ENCODE measurements at regions not wholly inside any gene's neighbourhood (a gene's known extent, or its start where the extent isn't known, plus 50 kb on each side); places are given as distances from the start of the nearest gene placed in this dataset.
"Not testable (repeated sequence)": the region's sequence is repeated elsewhere in the genome, so short reads cannot be mapped to it uniquely, and the experiment has no call there.

DNA sequence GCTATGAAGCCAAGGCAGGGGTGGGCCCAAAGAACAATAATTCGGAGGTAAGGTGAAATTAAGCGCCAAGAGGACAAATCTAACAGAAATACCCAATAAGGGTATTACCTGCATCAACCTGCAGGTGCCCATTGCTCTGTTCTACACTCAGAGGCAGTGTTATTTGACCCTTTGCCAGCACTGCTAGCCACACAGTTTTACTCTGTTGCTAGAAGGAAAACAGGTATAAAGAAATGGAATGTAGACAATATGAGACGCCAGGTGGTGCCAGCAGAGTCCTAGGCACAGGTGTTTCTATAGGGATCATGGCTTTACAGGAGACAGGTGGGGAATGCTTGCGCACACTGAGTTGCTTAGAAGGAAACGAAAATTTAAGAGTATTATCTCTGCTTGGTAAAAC, 201.3 kb downstream of the HTR1A start:
- DNase-seq (ENCODE audit: low spot score) = no peak
- ChIA-PET POLR2A (ENCODE audit: low non-redundant PET) (no interaction called here), CTCF (no interaction called here)
- TF ChIP-seq, protein P1, sequence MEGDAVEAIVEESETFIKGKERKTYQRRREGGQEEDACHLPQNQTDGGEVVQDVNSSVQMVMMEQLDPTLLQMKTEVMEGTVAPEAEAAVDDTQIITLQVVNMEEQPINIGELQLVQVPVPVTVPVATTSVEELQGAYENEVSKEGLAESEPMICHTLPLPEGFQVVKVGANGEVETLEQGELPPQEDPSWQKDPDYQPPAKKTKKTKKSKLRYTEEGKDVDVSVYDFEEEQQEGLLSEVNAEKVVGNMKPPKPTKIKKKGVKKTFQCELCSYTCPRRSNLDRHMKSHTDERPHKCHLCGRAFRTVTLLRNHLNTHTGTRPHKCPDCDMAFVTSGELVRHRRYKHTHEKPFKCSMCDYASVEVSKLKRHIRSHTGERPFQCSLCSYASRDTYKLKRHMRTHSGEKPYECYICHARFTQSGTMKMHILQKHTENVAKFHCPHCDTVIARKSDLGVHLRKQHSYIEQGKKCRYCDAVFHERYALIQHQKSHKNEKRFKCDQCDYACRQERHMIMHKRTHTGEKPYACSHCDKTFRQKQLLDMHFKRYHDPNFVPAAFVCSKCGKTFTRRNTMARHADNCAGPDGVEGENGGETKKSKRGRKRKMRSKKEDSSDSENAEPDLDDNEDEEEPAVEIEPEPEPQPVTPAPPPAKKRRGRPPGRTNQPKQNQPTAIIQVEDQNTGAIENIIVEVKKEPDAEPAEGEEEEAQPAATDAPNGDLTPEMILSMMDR (conservative IDR thresholded peaks at IDR 0.05; ENCODE audit: low read depth) = no peak
- H3K27ac ChIP-seq = no peak overlapping the region

DNA sequence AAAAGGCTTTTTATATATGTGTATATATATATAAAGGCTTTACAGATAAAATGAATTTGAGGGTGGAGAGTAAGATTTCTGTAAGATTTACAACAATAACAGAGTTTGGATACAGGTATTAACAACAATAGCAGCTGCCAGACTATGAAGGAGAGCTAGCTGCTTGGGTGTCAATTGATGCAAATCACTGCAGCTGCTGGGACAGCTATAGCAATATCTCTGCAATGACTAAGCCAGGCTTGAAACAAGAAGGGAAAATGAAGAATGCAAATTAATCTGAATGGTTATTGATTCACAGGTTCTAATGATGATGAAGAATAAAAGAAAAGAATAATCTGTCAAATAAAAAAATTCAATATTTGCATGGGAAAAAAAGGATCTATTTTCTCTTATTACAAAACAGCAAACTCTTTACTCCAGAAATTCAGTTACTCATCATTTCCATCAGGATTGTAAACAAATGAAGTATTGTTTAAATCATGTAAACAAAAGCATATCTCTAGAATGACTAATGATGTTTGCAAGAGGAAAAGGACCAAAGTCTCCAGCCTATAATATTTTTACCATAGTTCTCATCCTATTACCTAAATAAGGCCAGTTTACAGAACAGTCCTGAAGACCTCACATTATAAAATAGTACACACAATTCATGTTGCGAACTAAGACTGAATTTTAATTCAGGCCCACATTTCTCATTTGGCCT, 219.0 kb downstream of the HTR1A start:
- CTCF ChIA-PET = interaction anchor here (0.5 kb wide), 1 partner anchor 202 kb away, joined by 4 read pairs; no protein-coding TSS in a partner anchor
- DNase-seq (ENCODE audit: low spot score) = no peak
- H3K27ac ChIP-seq = no peak overlapping the region
- TF ChIP-seq, protein P1 (conservative IDR thresholded peaks at IDR 0.05; ENCODE audit: low read depth) = no peak
- POLR2A ChIA-PET (ENCODE audit: low non-redundant PET) = no interaction called here

DNA sequence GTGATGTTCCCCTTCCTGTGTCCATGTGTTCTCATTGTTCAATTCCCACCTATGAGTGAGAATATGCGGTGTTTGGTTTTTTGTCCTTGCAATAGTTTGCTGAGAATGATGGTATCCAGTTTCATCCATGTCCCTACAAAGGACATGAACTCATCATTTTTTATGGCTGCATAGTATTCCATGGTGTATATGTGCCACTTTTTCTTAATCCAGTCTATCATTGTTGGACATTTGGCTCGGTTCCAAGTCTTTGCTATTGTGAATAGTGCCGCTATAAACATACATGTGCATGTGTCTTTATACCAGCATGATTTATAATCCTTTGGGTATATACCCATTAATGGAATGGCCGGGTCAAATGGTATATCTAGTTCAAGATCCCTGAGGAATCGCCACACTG, 229.4 kb downstream of the HTR1A start:
- H3K27ac ChIP-seq; CTCF ChIA-PET; POLR2A ChIA-PET (ENCODE audit: low non-redundant PET); DNase-seq (ENCODE audit: low spot score): not testable (repeated sequence)

DNA sequence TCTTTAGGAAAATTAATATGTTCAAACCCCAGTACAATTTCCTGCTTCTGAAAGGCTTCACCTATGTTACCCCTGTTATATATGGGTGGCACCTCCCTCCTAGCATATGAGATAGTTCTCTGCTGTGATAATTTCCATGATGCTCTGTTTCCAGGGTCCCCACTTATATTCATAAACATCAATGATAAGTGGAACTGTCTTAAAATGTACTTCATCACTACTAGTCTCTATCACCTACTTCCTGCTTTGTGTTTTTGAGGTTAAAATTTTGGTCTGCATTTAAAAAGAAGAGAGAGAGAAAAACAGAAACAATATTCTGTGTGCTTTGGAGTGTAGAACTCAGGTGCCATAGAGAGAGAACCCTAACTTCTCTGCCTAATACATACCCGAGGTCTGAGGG, 234.7 kb downstream of the HTR1A start:
- no peak for DNase-seq (ENCODE audit: low spot score)
- no peak overlapping the region for H3K27ac ChIP-seq
- TF ChIP-seq, protein P1 (conservative IDR thresholded peaks at IDR 0.05; ENCODE audit: low read depth) = no peak
- CTCF ChIA-PET = no interaction called here
- POLR2A ChIA-PET (ENCODE audit: low non-redundant PET) = no interaction called here

DNA sequence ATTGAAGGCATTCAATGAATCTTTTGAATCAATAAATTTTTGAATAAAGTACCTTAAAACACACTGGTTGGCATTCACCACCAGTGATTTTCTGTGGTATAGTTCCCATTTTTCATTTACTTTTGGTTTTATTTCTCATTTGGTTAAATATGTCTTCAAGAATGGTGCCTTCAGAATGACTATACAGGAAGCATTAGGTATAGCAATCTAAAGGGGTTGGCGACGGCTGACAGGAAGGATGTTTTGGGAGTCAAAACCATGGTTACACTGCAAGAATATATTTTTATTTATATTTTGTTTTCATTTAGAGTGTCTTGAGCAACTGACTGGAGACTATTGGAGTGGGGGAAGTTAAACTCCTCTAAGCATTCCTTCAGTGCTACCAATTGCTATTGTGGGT, 235.7 kb downstream of the HTR1A start:
- CTCF ChIA-PET = no interaction called here
- no peak for DNase-seq (ENCODE audit: low spot score)
- H3K27ac ChIP-seq = no peak overlapping the region
- POLR2A ChIA-PET (ENCODE audit: low non-redundant PET) = no interaction called here
- TF ChIP-seq, protein P1 (conservative IDR thresholded peaks at IDR 0.05; ENCODE audit: low read depth) = no peak

DNA sequence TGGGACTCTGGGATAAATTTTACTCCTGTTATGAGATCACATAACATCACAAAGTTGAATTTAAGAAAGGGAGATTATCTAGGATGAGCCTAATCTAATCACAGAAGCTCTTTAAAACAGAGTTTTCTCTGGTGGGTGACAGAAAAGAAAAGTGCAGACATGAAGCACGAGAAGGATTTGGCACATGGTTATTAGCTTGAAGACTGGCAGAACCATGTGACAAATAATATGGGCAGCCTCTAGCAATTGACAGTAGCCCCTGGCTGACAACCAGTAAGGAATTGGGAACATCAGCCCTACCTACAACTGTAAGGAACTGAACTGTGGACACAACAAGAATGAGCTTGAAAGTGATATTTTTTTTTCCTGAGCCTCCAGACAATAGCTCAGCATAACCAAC, 243.1 kb downstream of the HTR1A start:
- TF ChIP-seq, protein P1 (conservative IDR thresholded peaks at IDR 0.05; ENCODE audit: low read depth) = no peak
- ChIA-PET POLR2A (ENCODE audit: low non-redundant PET) (no interaction called here), CTCF (interaction anchor here (0.7 to 1.4 kb wide), 2 partner anchors 13 to 98 kb away, joined by 3 read pairs; no protein-coding TSS in a partner anchor)
- DNase-seq (ENCODE audit: low spot score) = no peak
- no peak overlapping the region for H3K27ac ChIP-seq

DNA sequence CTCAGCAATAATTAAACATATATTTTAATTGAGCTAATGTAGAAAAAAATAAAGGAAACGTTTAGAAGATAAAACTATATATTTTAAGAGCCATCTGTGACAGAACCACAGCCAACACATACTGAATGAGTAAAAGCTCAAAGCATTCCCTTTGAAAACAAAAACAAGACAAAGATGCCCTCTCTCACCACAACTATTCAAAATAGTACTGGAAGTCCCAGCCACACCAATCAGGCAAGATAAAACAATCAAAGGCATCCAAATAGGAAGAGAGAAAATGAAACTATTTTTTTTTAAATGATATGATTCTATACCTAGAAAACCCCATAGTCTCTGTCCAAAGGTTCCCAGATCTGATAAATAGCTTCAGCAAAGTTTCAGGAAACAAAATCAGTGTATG, 262.0 kb downstream of the HTR1A start:
- H3K27ac ChIP-seq = no peak overlapping the region
- ChIA-PET POLR2A (ENCODE audit: low non-redundant PET) (no interaction called here), CTCF (no interaction called here)
- DNase-seq (ENCODE audit: low spot score) = no peak
- TF ChIP-seq, protein P1 (conservative IDR thresholded peaks at IDR 0.05; ENCODE audit: low read depth) = no peak

All from RWPE1 (cell line).